Uterus (tissue), 3 donors: ENCODE measurements at regions not wholly inside any gene's neighbourhood (a gene's known extent, or its start where the extent isn't known, plus 50 kb on each side); places are given as distances from the start of the nearest gene placed in this dataset.

Experiments used
- DNase-seq, 2 donors: peaks; one replicate each; pipeline ENCODE4 v3.0.0-alpha.2; 2019 to 2020
- H3K27ac ChIP-seq, 2 donors: fragments of 200-600 bp; sonication (generic); 1 replicate in 1 of 2; 2 replicates in 1 of 2; pipeline ENCODE4 v1.5.1; 2016 to 2018
- H3K27me3 ChIP-seq, 2 donors: fragments of 200-600 bp; sonication (generic); one replicate each; pipeline ENCODE4 v1.5.1; 2018 to 2019; ENCODE audit warnings: control low read depth in 1 of 2
- H3K36me3 ChIP-seq, 2 donors: fragments of 200-600 bp; sonication (generic); one replicate each; pipeline ENCODE4 v1.5.1; 2019; ENCODE audit warnings: control low read depth in 1 of 2
- H3K4me1 ChIP-seq, 2 donors: fragments of 200-600 bp; sonication (generic); one replicate each; pipeline ENCODE4 v1.5.1; 2018 to 2019; ENCODE audit warnings: control low read depth in 1 of 2
- H3K4me3 ChIP-seq, 2 donors: fragments of 200-600 bp; sonication (generic); 1 replicate in 1 of 2; 2 replicates in 1 of 2; pipeline ENCODE4 v1.5.1; 2018 to 2019; ENCODE audit warnings: mild to moderate bottlenecking in 1 of 2
- H3K9me3 ChIP-seq, 2 donors: fragments of 200-600 bp; sonication (generic); one replicate each; pipeline ENCODE4 v1.5.1; 2019; ENCODE audit warnings: control low read depth in 1 of 2
- POLR2A ChIP-seq, 2 donors: fragments of 450-650 bp; IDR thresholded peaks; one replicate each; pipeline ENCODE4 v1.6.1; 2016; ENCODE audit warnings: antibody characterized with exemption in 2 of 2, mild to moderate bottlenecking in 1 of 2, moderate library complexity in 1 of 2
- intact Hi-C: fragments of 100-400 bp; cut with DNase I; formaldehyde crosslinking; loops from one replicate; pipeline ENCODE4 v1.15.1; 2023; ENCODE audit warnings: low total_unique reads
- TF ChIP-seq, protein P1 (sequence below), 4 experiments: fragments of 200-600 bp in 2 of 4; fragments of 450-650 bp in 2 of 4; sonication (generic) in 2 of 4; IDR thresholded peaks; one replicate each; pipeline ENCODE4 v1.5.1; 2016 to 2019; ENCODE audit warnings: antibody characterized with exemption in 4 of 4, mild to moderate bottlenecking in 2 of 4, moderate library complexity in 1 of 4
- donor health status: DM: yes; HTN: yes; CAD: no.

DNA sequence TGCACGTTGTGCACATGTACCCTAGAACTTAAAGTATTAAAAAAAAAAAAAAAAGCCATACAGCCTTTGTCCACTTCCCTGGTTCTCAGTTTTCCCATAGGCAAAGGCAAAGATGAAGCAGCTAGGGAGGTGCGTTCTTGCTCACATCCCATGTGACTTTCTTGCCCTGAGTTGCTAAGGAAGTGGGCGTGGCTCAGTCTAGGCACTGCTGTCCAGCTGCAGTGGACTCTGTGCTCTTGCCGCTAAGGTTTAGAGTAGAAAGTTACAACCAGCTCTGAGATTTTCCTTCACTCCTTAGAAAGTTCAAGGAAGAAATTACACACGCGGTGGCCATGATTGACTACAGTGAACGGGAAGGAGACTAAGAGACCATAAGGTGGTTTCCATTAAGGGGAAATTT, 144.7 kb downstream of the NAA11 start:
- no peaks in the 10 kb centered on the region for H3K9me3 ChIP-seq
- no peak for DNase-seq
- no peak for TF ChIP-seq POLR2A (IDR thresholded peaks at IDR 0.05)
- TF ChIP-seq, protein P1, sequence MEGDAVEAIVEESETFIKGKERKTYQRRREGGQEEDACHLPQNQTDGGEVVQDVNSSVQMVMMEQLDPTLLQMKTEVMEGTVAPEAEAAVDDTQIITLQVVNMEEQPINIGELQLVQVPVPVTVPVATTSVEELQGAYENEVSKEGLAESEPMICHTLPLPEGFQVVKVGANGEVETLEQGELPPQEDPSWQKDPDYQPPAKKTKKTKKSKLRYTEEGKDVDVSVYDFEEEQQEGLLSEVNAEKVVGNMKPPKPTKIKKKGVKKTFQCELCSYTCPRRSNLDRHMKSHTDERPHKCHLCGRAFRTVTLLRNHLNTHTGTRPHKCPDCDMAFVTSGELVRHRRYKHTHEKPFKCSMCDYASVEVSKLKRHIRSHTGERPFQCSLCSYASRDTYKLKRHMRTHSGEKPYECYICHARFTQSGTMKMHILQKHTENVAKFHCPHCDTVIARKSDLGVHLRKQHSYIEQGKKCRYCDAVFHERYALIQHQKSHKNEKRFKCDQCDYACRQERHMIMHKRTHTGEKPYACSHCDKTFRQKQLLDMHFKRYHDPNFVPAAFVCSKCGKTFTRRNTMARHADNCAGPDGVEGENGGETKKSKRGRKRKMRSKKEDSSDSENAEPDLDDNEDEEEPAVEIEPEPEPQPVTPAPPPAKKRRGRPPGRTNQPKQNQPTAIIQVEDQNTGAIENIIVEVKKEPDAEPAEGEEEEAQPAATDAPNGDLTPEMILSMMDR (IDR thresholded peaks at IDR 0.05) = no peak
- no peaks in the 10 kb centered on the region for H3K36me3 ChIP-seq
- no peak overlapping the region for H3K4me3 ChIP-seq
- intact Hi-C loops = no loop called here
- H3K4me1 ChIP-seq = no peaks in the 10 kb centered on the region
- H3K27me3 ChIP-seq = no peaks in the 10 kb centered on the region
- no peak overlapping the region for H3K27ac ChIP-seq

DNA sequence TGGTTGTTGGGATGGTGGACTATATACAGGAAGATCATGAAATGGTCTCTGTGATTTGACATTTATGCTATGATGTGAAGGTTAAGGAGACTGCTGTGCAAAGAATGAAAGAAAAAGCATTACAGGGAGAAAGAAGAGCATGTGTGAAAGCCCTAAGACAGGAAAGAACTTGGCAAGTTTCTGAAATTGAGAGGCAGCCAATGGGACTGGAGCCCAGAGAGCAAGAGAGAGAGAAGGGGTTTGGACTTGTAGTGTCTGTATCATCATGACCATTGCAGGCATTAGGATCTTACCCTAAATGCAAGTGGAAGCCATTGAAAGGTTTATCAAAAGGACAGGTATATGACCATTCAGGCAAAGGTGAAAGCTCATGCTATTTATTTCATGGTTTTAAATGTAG, 147.1 kb downstream of the NAA11 start:
- Histone ChIP-seq H3K4me1 (no peaks in the 10 kb centered on the region), H3K27ac (no peak overlapping the region), H3K9me3 (no peaks in the 10 kb centered on the region), H3K27me3 (no peaks in the 10 kb centered on the region), H3K4me3 (no peak overlapping the region), H3K36me3 (no peaks in the 10 kb centered on the region)
- intact Hi-C loops = no loop called here
- peak; percentile 41 to 48 for DNase-seq
- TF ChIP-seq POLR2A (IDR thresholded peaks at IDR 0.05) = no peak
- TF ChIP-seq, protein P1 (IDR thresholded peaks at IDR 0.05) = no peak

DNA sequence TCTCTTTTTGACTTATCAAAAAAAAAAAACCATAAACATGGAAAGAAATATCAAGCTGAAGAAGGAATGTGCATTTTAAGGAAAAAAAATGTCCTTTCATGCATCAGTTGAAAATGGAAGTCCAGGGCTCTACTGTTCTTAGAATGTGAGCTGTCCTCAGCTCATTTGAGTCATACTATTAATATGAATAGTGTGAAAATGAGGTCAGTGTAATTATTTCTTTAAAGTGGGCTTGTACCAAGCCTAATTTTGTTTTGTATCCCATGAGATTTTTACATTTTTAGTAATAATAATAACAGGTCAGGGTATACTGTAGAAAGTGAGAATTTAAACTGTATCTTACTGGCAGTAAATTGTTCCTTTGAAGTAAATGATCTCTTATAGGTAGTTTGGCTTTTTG, 148.5 kb downstream of the NAA11 start:
- Histone ChIP-seq H3K36me3 (no peaks in the 10 kb centered on the region), H3K4me3 (no peak overlapping the region), H3K27me3 (no peaks in the 10 kb centered on the region), H3K9me3 (no peaks in the 10 kb centered on the region), H3K4me1 (no peaks in the 10 kb centered on the region), H3K27ac (no peak overlapping the region)
- intact Hi-C loops = no loop called here
- DNase-seq = no peak
- TF ChIP-seq POLR2A (IDR thresholded peaks at IDR 0.05) = no peak
- TF ChIP-seq, protein P1 (IDR thresholded peaks at IDR 0.05) = no peak

DNA sequence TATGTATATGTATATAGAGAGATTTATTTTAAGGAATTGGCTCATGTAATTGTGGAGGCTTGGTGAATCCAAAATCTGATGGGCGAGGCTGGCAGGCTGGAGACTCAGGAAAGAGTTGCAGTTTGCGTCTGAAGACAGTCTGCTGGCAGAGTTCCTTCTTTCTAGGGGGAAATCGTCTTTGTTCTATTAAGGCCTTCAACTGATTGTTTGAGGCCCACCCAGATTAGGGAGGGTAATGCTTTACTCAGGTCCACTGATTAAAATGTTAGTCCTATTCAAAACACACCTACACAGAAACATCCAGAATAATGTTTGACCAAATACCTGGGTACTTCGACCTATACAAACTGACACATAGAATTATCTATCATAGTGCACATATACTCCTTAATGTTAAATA, 149.5 kb downstream of the NAA11 start:
- no peak overlapping the region for H3K27ac ChIP-seq
- no peaks in the 10 kb centered on the region for H3K36me3 ChIP-seq
- no peaks in the 10 kb centered on the region for H3K9me3 ChIP-seq
- H3K27me3 ChIP-seq = no peaks in the 10 kb centered on the region
- H3K4me1 ChIP-seq = no peaks in the 10 kb centered on the region
- intact Hi-C loops = no loop called here
- no peak for DNase-seq
- no peak overlapping the region for H3K4me3 ChIP-seq
- TF ChIP-seq POLR2A (IDR thresholded peaks at IDR 0.05) = no peak
- TF ChIP-seq, protein P1 (IDR thresholded peaks at IDR 0.05) = no peak

DNA sequence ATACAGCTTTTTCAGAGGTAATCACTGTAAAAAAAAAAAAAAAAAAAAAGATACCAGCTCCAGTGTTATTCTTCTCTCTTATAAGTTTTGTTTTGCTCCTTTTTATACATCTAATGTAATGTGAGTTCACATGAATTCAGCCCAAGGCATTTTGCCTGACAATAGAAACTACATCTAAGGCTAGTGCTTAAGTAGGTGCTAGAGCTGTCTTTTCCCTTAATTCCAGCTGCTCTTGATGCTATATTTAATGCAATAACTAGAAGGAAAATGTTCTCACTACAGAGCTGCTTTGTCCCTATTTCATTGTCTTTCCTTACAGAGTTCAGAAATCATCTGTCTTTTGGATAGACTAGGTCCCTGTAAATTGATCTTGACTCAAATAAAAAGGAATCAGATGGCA, 150.1 kb downstream of the NAA11 start:
- H3K27ac ChIP-seq = no peak overlapping the region
- intact Hi-C loops = no loop called here

More for the DNA sequence above, 150.1 kb downstream of the NAA11 start:
- no peak for DNase-seq
- H3K9me3 ChIP-seq = no peaks in the 10 kb centered on the region
- no peaks in the 10 kb centered on the region for H3K4me1 ChIP-seq
- TF ChIP-seq, protein P1 (IDR thresholded peaks at IDR 0.05) = no peak
- no peak for TF ChIP-seq POLR2A (IDR thresholded peaks at IDR 0.05)
- no peak overlapping the region for H3K4me3 ChIP-seq
- no peaks in the 10 kb centered on the region for H3K27me3 ChIP-seq
- H3K36me3 ChIP-seq = no peaks in the 10 kb centered on the region
